IgD-negative memory B cell (primary cell): ENCODE measurements at regions not wholly inside any gene's neighbourhood (a gene's known extent, or its start where the extent isn't known, plus 50 kb on each side); places are given as distances from the start of the nearest gene placed in this dataset.
"Not testable (repeated sequence)": the region's sequence is repeated elsewhere in the genome, so short reads cannot be mapped to it uniquely, and the experiment has no call there.

Experiments
- H3K27ac Mint-ChIP-seq, 3 donors: one replicate each; pipeline ENCODE4 v1.8.0; 2020 to 2022; ENCODE audit warnings: mild to moderate bottlenecking in 3 of 3, mixed read lengths in 3 of 3, moderate library complexity in 1 of 3
- H3K27me3 Mint-ChIP-seq: one replicate; pipeline ENCODE4 v1.8.0; 2021; ENCODE audit warnings: mixed read lengths
- H3K36me3 Mint-ChIP-seq: one replicate; pipeline ENCODE4 v1.8.0; 2020; ENCODE audit warnings: mild to moderate bottlenecking, mixed read lengths
- H3K4me1 Mint-ChIP-seq, 3 donors: one replicate each; pipeline ENCODE4 v1.8.0; 2020 to 2022; ENCODE audit warnings: mixed read lengths in 3 of 3, mild to moderate bottlenecking in 1 of 3
- H3K4me3 Mint-ChIP-seq, 4 donors: one replicate each; pipeline ENCODE4 v1.8.0; 2020 to 2022; ENCODE audit warnings: mild to moderate bottlenecking in 4 of 4, mixed read lengths in 4 of 4, moderate library complexity in 3 of 4
- H3K9me3 Mint-ChIP-seq, 3 donors: one replicate each; pipeline ENCODE4 v1.8.0; 2020 to 2021; ENCODE audit warnings: mixed read lengths in 3 of 3, mild to moderate bottlenecking in 1 of 3

- no peaks in the 10 kb centered on the region for H3K4me1 Mint-ChIP-seq
- H3K27me3 Mint-ChIP-seq: peaks cover 3% of the 10 kb centered on the region
- peaks cover 0 to 2% (median 0%) of the 10 kb centered on the region in 3 donors for H3K9me3 Mint-ChIP-seq
- H3K27ac Mint-ChIP-seq: no peak overlapping the region
- H3K36me3 Mint-ChIP-seq: no peaks in the 10 kb centered on the region
- H3K4me3 Mint-ChIP-seq: no peak overlapping the region
These were observed 87.4 kb upstream of the WAC start for GRCh38 chr10:28445516-28445915.

- Mint-ChIP-seq H3K4me3 (no peak overlapping the region), H3K27ac (no peak overlapping the region), H3K4me1 (no peaks in the 10 kb centered on the region), H3K36me3 (no peaks in the 10 kb centered on the region), H3K27me3 (peaks cover 1% of the 10 kb centered on the region), H3K9me3 (peaks cover 0 to 3% (median 0%) of the 10 kb centered on the region in 3 donors)
These were observed 83.5 kb upstream of the WAC start for GRCh38 chr10:28449382-28449781.

- Mint-ChIP-seq H3K27me3 (peaks cover 1% of the 10 kb centered on the region), H3K4me1 (no peaks in the 10 kb centered on the region), H3K36me3 (no peaks in the 10 kb centered on the region), H3K9me3 (peaks cover 0 to 3% (median 0%) of the 10 kb centered on the region in 3 donors), H3K27ac (no peak overlapping the region), H3K4me3 (no peak overlapping the region)
These were observed 83.0 kb upstream of the WAC start for GRCh38 chr10:28449926-28450325.

- Mint-ChIP-seq H3K9me3 (peaks cover 0 to 3% (median under 1%) of the 10 kb centered on the region in 3 donors), H3K4me1 (no peaks in the 10 kb centered on the region), H3K27me3 (peaks cover 5% of the 10 kb centered on the region), H3K27ac (no peak overlapping the region), H3K4me3 (no peak overlapping the region), H3K36me3 (no peaks in the 10 kb centered on the region)
These were observed 79.0 kb upstream of the WAC start for GRCh38 chr10:28453926-28454325.

GRCh38 chr10:28457110-28457509, 75.8 kb upstream of the WAC start:
- peaks cover 0 to 3% (median 3%) of the 10 kb centered on the region in 3 donors for H3K9me3 Mint-ChIP-seq
- H3K27me3 Mint-ChIP-seq: peaks cover 8% of the 10 kb centered on the region
- H3K4me1 Mint-ChIP-seq: no peaks in the 10 kb centered on the region
- H3K36me3 Mint-ChIP-seq: no peaks in the 10 kb centered on the region
- H3K27ac Mint-ChIP-seq: no peak overlapping the region
- H3K4me3 Mint-ChIP-seq: no peak overlapping the region

- not testable (repeated sequence) for H3K27ac Mint-ChIP-seq, H3K36me3 Mint-ChIP-seq, H3K4me1 Mint-ChIP-seq, H3K27me3 Mint-ChIP-seq, H3K4me3 Mint-ChIP-seq, H3K9me3 Mint-ChIP-seq
These were observed 75.0 kb upstream of the WAC start for GRCh38 chr10:28457873-28458272.

GRCh38 chr10:28459453-28460144, 73.3 kb upstream of the WAC start:
- peaks cover 0 to 3% (median 2%) of the 10 kb centered on the region in 3 donors for H3K9me3 Mint-ChIP-seq
- H3K27me3 Mint-ChIP-seq: peaks cover 12% of the 10 kb centered on the region
- H3K4me1 Mint-ChIP-seq: no peaks in the 10 kb centered on the region
- no peak overlapping the region for H3K27ac Mint-ChIP-seq
- H3K36me3 Mint-ChIP-seq: no peaks in the 10 kb centered on the region
- H3K4me3 Mint-ChIP-seq: no peak overlapping the region

GRCh38 chr10:28463141-28463540, 69.8 kb upstream of the WAC start:
- Mint-ChIP-seq H3K4me1 (no peaks in the 10 kb centered on the region), H3K27me3 (peaks cover 9% of the 10 kb centered on the region), H3K9me3 (peaks cover 0 to 3% (median 0%) of the 10 kb centered on the region in 3 donors), H3K4me3 (no peak overlapping the region), H3K36me3 (no peaks in the 10 kb centered on the region), H3K27ac (no peak overlapping the region)

GRCh38 chr10:28463676-28464395, 69.1 kb upstream of the WAC start:
- Mint-ChIP-seq H3K36me3 (no peaks in the 10 kb centered on the region), H3K27ac (no peak overlapping the region), H3K9me3 (peaks cover 0 to 3% (median 0%) of the 10 kb centered on the region in 3 donors), H3K27me3 (peaks cover 9% of the 10 kb centered on the region), H3K4me3 (no peak overlapping the region), H3K4me1 (no peaks in the 10 kb centered on the region)

GRCh38 chr10:28467615-28468014, 65.3 kb upstream of the WAC start:
- Mint-ChIP-seq H3K4me1 (no peaks in the 10 kb centered on the region), H3K9me3 (no peaks in the 10 kb centered on the region), H3K27ac (no peak overlapping the region), H3K36me3 (no peaks in the 10 kb centered on the region), H3K4me3 (no peak overlapping the region), H3K27me3 (peaks cover 4% of the 10 kb centered on the region)

GRCh38 chr10:28468707-28469483, 64.0 kb upstream of the WAC start:
- Mint-ChIP-seq H3K27ac (no peak overlapping the region), H3K4me3 (no peak overlapping the region), H3K9me3 (no peaks in the 10 kb centered on the region), H3K27me3 (peaks cover 2% of the 10 kb centered on the region), H3K36me3 (no peaks in the 10 kb centered on the region), H3K4me1 (no peaks in the 10 kb centered on the region)

GRCh38 chr10:28470873-28471651, 61.9 kb upstream of the WAC start:
- H3K4me3 Mint-ChIP-seq: no peak overlapping the region
- H3K27ac Mint-ChIP-seq: no peak overlapping the region
- no peaks in the 10 kb centered on the region for H3K36me3 Mint-ChIP-seq
- no peaks in the 10 kb centered on the region for H3K9me3 Mint-ChIP-seq
- no peaks in the 10 kb centered on the region for H3K4me1 Mint-ChIP-seq
- H3K27me3 Mint-ChIP-seq: no peaks in the 10 kb centered on the region

GRCh38 chr10:28471652-28472050, 61.3 kb upstream of the WAC start:
- H3K9me3 Mint-ChIP-seq: no peaks in the 10 kb centered on the region

GRCh38 chr10:28478646-28479045, 54.3 kb upstream of the WAC start:
- no peak overlapping the region for H3K4me3 Mint-ChIP-seq
- H3K36me3 Mint-ChIP-seq: no peaks in the 10 kb centered on the region
- H3K27me3 Mint-ChIP-seq: peaks cover 4% of the 10 kb centered on the region
- H3K4me1 Mint-ChIP-seq: no peaks in the 10 kb centered on the region
- peaks cover 0 to 6% (median 5%) of the 10 kb centered on the region in 3 donors for H3K9me3 Mint-ChIP-seq
- H3K27ac Mint-ChIP-seq: no peak overlapping the region

More at GRCh38 chr10:28471652-28472050, 61.3 kb upstream of the WAC start:
- H3K36me3 Mint-ChIP-seq: no peaks in the 10 kb centered on the region
- no peak overlapping the region for H3K27ac Mint-ChIP-seq
- H3K27me3 Mint-ChIP-seq: no peaks in the 10 kb centered on the region
- no peak overlapping the region for H3K4me3 Mint-ChIP-seq
- H3K4me1 Mint-ChIP-seq: no peaks in the 10 kb centered on the region

GRCh38 chr10:28479425-28479865, 53.5 kb upstream of the WAC start:
- Mint-ChIP-seq H3K36me3 (no peaks in the 10 kb centered on the region), H3K27me3 (peaks cover 4% of the 10 kb centered on the region), H3K4me1 (no peaks in the 10 kb centered on the region), H3K9me3 (peaks cover 0 to 6% (median 5%) of the 10 kb centered on the region in 3 donors), H3K4me3 (peak overlapping the region in 1 of 4 donors; percentile 30), H3K27ac (no peak overlapping the region)
